Transverse colon (tissue), 3 donors: ENCODE measurements at regions not wholly inside any gene's neighbourhood (a gene's known extent, or its start where the extent isn't known, plus 50 kb on each side); places are given as distances from the start of the nearest gene placed in this dataset.

Experiments
- CTCF ChIP-seq, 5 experiments: fragments of 200-600 bp in 3 of 5; fragments of 450-650 bp in 2 of 5; sonication (generic) in 3 of 5; IDR thresholded peaks; 1 replicate in 2 of 5; 2 replicates in 3 of 5; pipeline ENCODE4 v1.5.1; 2016 to 2017; ENCODE audit warnings: antibody characterized with exemption in 5 of 5, inconsistent platforms in 3 of 5, mild to moderate bottlenecking in 2 of 5, moderate library complexity in 1 of 5
- EP300 ChIP-seq: sonication (generic); formaldehyde crosslinking; IDR thresholded peaks from one replicate; pipeline ENCODE4 v1.6.1; 2017; ENCODE audit warnings: antibody characterized with exemption, low read depth
- POLR2A ChIP-seq: fragments of 450-650 bp; IDR thresholded peaks from one replicate; pipeline ENCODE4 v1.6.1; 2016; ENCODE audit warnings: antibody characterized with exemption, mild to moderate bottlenecking, moderate library complexity

GRCh38 chr5:124079062-124079461, 567.1 kb downstream of the CSNK1G3 start:
- TF ChIP-seq EP300: no peak
- TF ChIP-seq CTCF (IDR thresholded peaks at IDR 0.05): no peak
- no peak for TF ChIP-seq POLR2A
